PC-3 (cell line): ENCODE measurements at regions not wholly inside any gene's neighbourhood (a gene's known extent, or its start where the extent isn't known, plus 50 kb on each side); places are given as distances from the start of the nearest gene placed in this dataset.
A peak's percentile ranks its signal among the peaks of the same experiment; 100 is the strongest.

ENCODE experiments used
- ATAC-seq: fragments of 200-7000 bp; cut with Tn5 transposase; 2 replicates; pipeline ENCODE4 v1.9.1; 2020; ENCODE audit warnings: mild to moderate bottlenecking, moderate library complexity
- BruUV-seq: library from RNA; stranded (reverse); fragments of 400-500 nt; replicated peaks from 2 replicates; lab custom pipeline; 2021; lab: Mats Ljungman, UMichigan
- CTCF ChIA-PET: fragments of 300-600 bp; sonication (Branson Sonifier 250); formaldehyde crosslinking; loops from one replicate; lab custom pipeline; 2022; ENCODE audit warnings: antibody characterized with exemption; lab: Charles Lee
- POLR2A ChIA-PET: fragments of 300-600 bp; sonication (Branson Sonifier 250); formaldehyde crosslinking; loops from one replicate; lab custom pipeline; 2022; ENCODE audit warnings: antibody characterized with exemption; ENCODE audit not compliant: unreplicated experiment; lab: Charles Lee
- DNase-seq: peaks from one replicate; pipeline ENCODE4 v3.0.0-alpha.2; 2015
- H2AFZ ChIP-seq: fragments of 300-600 bp; sonication (generic); 2 replicates; pipeline ENCODE4 v1.6.0; 2016; ENCODE audit warnings: antibody characterized with exemption, low read length
- H3F3A ChIP-seq: fragments of 300-600 bp; sonication (generic); one replicate; pipeline ENCODE4 v1.6.0; 2017; ENCODE audit warnings: antibody characterized with exemption, low read length, control low read depth, mild to moderate bottlenecking; ENCODE audit not compliant: unreplicated experiment
- H3K27ac ChIP-seq: fragments of 300-600 bp; sonication (generic); 2 replicates; pipeline ENCODE4 v1.5.1; 2016; ENCODE audit warnings: mild to moderate bottlenecking, low read length
- H3K27me3 ChIP-seq: fragments of 300-600 bp; sonication (generic); 2 replicates; pipeline ENCODE4 v1.6.1; 2016; ENCODE audit warnings: low read length, mixed read lengths
- H3K36me3 ChIP-seq: fragments of 300-600 bp; sonication (generic); 2 replicates; pipeline ENCODE4 v1.6.1; 2016; ENCODE audit warnings: low read depth, mixed run types, low read length, mixed read lengths
- H3K4me1 ChIP-seq: fragments of 300-600 bp; sonication (generic); 2 replicates; pipeline ENCODE4 v1.5.1; 2016; ENCODE audit warnings: low read length; ENCODE audit not compliant: insufficient read depth
- H3K4me2 ChIP-seq: fragments of 300-600 bp; sonication (generic); 2 replicates; pipeline ENCODE4 v1.6.0; 2016; ENCODE audit warnings: low read length
- H3K4me3 ChIP-seq: fragments of 300-600 bp; sonication (generic); 2 replicates; pipeline ENCODE4 v1.5.1; 2016; ENCODE audit warnings: mild to moderate bottlenecking, low read length, mixed read lengths
- H3K79me2 ChIP-seq: fragments of 300-600 bp; sonication (generic); 2 replicates; pipeline ENCODE4 v1.6.1; 2017; ENCODE audit warnings: low read length, mixed read lengths
- H3K9ac ChIP-seq: fragments of 300-600 bp; sonication (generic); 2 replicates; pipeline ENCODE4 v1.6.0; 2016; ENCODE audit warnings: mild to moderate bottlenecking, low read length
- H3K9me2 ChIP-seq: fragments of 300-600 bp; sonication (generic); replicated peaks from 2 replicates; pipeline ENCODE4 v1.6.1; 2016; ENCODE audit warnings: mixed run types, low read length, mixed read lengths
- H3K9me3 ChIP-seq: fragments of 300-600 bp; sonication (generic); 2 replicates; pipeline ENCODE4 v1.6.1; 2016; ENCODE audit warnings: low read length, mixed read lengths
- H4K20me1 ChIP-seq: fragments of 300-600 bp; sonication (generic); 2 replicates; pipeline ENCODE4 v1.6.1; 2016; ENCODE audit warnings: low read length, mixed read lengths
- CTCF ChIP-seq: fragments of 300-600 bp; sonication (generic); conservative IDR thresholded peaks from 2 replicates; pipeline ENCODE4 v1.5.1; 2017; ENCODE audit warnings: antibody characterized with exemption, low read depth, mild to moderate bottlenecking, low read length
- EZH2 ChIP-seq: fragments of 300-600 bp; sonication (generic); IDR thresholded peaks from one replicate; pipeline ENCODE4 v1.6.1; 2017; ENCODE audit warnings: antibody characterized with exemption, mild to moderate bottlenecking, low read length; ENCODE audit not compliant: unreplicated experiment
- EZH2phosphoT487 ChIP-seq: fragments of 300-600 bp; sonication (generic); IDR thresholded peaks from 2 replicates; pipeline ENCODE4 v1.6.1; 2018; ENCODE audit warnings: mild to moderate bottlenecking, antibody characterized with exemption, low read length, borderline replicate concordance
- intact Hi-C: fragments of 100-400 bp; cut with micrococcal nuclease; formaldehyde crosslinking; loops from 2 replicates; pipeline ENCODE4 v1.9.0; 2023

- H3K79me2 ChIP-seq: peaks cover 59% of the 10 kb centered on the region
- H3K9ac ChIP-seq: peak overlapping the region; percentile 81
- H2AFZ ChIP-seq: no peak overlapping the region
- POLR2A ChIA-PET: interaction anchor here (0.7 to 0.9 kb wide), 2 partner anchors 42 to 44 kb away, joined by 3 to 5 read pairs; a partner anchor contains a TSS
- H3F3A ChIP-seq: no peaks in the 10 kb centered on the region
- TF ChIP-seq EZH2 (no peak), EZH2phosphoT487 (no peak), CTCF (no peak)
- no peaks in the 10 kb centered on the region for H3K27me3 ChIP-seq
- H3K4me2 ChIP-seq: peak overlapping the region; percentile 99
- H3K9me2 ChIP-seq: no peaks in the 10 kb centered on the region
- ATAC-seq (no peak), DNase-seq (peak; percentile 84)
- H3K9me3 ChIP-seq: no peaks in the 10 kb centered on the region
- peaks cover 12% of the 10 kb centered on the region for H4K20me1 ChIP-seq
- BruUV-seq: no TSS peak
- H3K4me3 ChIP-seq: peak overlapping the region; percentile 85
- H3K4me1 ChIP-seq: peaks cover 35% of the 10 kb centered on the region
- intact Hi-C loops: no loop called here
- no peaks in the 10 kb centered on the region for H3K36me3 ChIP-seq
- CTCF ChIA-PET: no interaction called here
- H3K27ac ChIP-seq: peak overlapping the region; percentile 34
These were observed 55.3 kb upstream of the BOLA1 start for GRCh38 chr1:149844101-149844500.

- Histone ChIP-seq H3K79me2 (peaks cover 65% of the 10 kb centered on the region), H3K4me2 (peak overlapping the region; percentile 99), H3K4me3 (peak overlapping the region; percentile 85), H3K9ac (peak overlapping the region; percentile 81; the same call in 1 of the 2 replicates), H3F3A (no peaks in the 10 kb centered on the region), H3K27ac (no peak overlapping the region), H3K27me3 (no peaks in the 10 kb centered on the region), H4K20me1 (peaks cover 12% of the 10 kb centered on the region), H3K4me1 (peaks cover 41% of the 10 kb centered on the region), H3K9me3 (no peaks in the 10 kb centered on the region), H3K9me2 (no peaks in the 10 kb centered on the region), H3K36me3 (no peaks in the 10 kb centered on the region), H2AFZ (no peak overlapping the region)
- no peak for ATAC-seq
- no TSS peak for BruUV-seq
- POLR2A ChIA-PET: interaction anchor here (0.6 kb wide), 1 partner anchor 42 kb away, joined by 3 read pairs; a partner anchor contains a TSS
- DNase-seq: peak; percentile 1
- intact Hi-C loops: no loop called here
- CTCF ChIA-PET: no interaction called here
- TF ChIP-seq CTCF: no peak
- no peak for TF ChIP-seq EZH2phosphoT487
- no peak for TF ChIP-seq EZH2
These were observed 54.6 kb upstream of the BOLA1 start for GRCh38 chr1:149844650-149845255.

- peaks cover 41% of the 10 kb centered on the region for H3K4me1 ChIP-seq
- peak overlapping the region; percentile 99 for H3K4me2 ChIP-seq
- H3K9me3 ChIP-seq: no peaks in the 10 kb centered on the region
- ATAC-seq (no peak), DNase-seq (no peak)
- no peak overlapping the region for H3K27ac ChIP-seq
- peak overlapping the region; percentile 81; the same call in 1 of the 2 replicates for H3K9ac ChIP-seq
- no peaks in the 10 kb centered on the region for H3K27me3 ChIP-seq
- H4K20me1 ChIP-seq: peaks cover 12% of the 10 kb centered on the region
- no peaks in the 10 kb centered on the region for H3K9me2 ChIP-seq
- H3F3A ChIP-seq: no peaks in the 10 kb centered on the region
- BruUV-seq: no TSS peak
- intact Hi-C loops: no loop called here
- H3K79me2 ChIP-seq: peaks cover 69% of the 10 kb centered on the region
- peak overlapping the region; percentile 85 for H3K4me3 ChIP-seq
- no peak overlapping the region for H2AFZ ChIP-seq
- TF ChIP-seq CTCF (no peak), EZH2phosphoT487 (no peak), EZH2 (no peak)
- ChIA-PET POLR2A (interaction anchor here (0.6 kb wide), 1 partner anchor 41 kb away, joined by 3 read pairs; a partner anchor contains a TSS), CTCF (no interaction called here)
- no peaks in the 10 kb centered on the region for H3K36me3 ChIP-seq
These were observed 54.0 kb upstream of the BOLA1 start for GRCh38 chr1:149845416-149845815.
